ENCODE measurements at regions not wholly inside any gene's neighbourhood (a gene's known extent, or its start where the extent isn't known, plus 50 kb on each side); places are given as distances from the start of the nearest gene placed in this dataset.
"Not testable (repeated sequence)": the region's sequence is repeated elsewhere in the genome, so short reads cannot be mapped to it uniquely, and the experiment has no call there.

DNA sequence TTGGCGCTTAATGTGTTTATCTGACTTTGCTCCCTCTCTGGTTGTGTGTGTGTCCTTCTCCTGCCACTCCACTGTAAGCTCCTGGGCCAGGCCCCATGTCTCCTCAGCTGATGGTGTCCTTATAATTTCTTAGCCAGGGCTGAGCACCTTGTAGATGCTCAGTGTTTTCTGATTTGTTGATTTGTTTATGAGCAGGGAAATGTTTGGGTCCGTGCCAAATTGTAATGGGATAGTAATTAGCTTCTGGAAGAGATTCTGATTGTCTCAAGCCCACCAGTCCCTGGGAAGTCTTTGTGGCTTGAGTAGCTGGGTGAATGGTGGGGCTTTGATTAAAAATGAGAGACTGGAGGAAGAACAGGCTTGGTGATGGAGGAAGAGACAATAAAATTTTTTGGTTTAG is 270.5 kb downstream of the MYCN start:
- DNase-seq = no peak

DNA sequence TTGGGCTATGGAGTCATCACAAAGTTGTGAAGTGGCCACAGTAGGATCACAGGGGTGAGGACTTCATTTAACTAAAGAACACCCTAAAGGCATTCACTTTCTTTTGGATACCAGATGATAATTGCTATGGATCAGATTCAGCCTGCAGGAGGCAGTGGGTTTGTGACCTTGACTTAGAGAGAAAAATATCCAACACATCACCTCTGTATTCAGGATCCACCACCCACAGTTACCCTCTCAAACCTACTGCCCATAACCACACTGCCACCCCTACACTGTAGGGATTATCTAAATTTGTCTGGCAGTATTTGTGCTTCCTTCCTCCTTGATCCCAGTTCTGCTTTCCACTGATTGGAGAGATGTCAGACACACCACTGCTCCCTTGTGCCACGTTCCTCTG is 269.4 kb downstream of the MYCN start:
- no peak for DNase-seq

DNA sequence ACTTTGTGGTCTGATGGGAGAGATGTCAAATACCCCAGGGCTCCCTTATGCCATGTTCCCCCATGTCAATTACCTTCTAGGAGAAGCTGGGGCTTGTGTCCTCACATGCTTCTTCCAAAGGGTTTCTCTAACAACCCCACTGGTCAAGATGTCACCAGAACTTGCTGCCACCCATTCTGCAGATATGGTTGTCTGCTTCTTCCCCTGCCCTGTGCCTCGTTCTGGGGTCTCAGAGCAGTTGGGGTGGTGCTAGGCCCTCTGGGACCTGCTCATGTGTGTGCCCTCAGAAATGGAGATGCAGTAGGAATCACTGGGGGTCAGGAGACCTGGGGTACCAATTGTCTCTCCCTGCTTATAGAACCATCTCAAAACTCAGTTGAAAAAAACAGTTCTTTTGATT is 268.6 kb downstream of the MYCN start:
- DNase-seq = no peak

DNA sequence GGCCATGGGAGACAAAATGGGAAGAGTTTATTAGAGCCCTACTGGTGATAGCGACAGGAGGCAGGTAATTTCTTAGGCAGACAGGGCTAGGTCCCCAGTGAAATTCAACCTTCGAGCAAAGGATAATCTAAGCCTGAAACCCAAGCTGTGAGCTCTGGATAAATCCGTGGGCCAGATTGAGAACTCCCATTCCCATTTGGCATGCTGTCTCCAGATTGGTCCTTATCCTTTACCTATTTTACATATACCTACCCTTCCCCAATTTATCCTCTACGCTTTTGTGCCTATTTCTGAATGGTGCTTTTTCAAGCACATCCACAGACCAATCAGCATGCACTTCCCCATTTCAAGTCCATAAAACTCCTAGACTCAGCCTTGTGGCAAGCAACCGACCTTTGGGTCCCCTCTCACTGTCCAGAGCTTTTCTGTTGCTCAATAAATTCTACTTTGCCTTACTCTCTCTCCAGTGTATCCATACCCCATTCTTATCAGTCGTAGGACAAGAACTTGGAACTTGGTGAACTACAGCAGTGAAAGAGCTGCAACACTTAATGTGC is 268.0 kb downstream of the MYCN start:
- no peak for DNase-seq

DNA sequence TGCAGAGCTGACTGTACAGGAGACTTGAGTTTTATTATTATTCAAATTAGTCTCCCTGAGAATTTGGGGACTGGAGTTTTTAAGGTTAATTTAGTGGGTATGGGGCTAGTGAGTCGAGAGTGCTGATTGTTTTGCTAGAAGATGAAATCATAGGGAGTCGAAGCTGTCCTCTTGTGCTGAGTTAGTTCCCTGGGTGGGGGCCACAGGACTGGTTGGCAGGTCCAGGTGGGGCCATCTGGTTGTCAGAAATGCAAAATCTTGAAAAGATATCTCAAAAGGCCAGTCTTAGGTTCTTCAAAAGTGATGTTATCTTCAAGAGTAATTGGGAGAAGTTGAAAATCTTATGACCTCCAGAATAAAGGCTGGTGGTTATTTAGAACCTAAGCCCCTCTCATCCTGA is 267.3 kb downstream of the MYCN start:
- DNase-seq = no peak

DNA sequence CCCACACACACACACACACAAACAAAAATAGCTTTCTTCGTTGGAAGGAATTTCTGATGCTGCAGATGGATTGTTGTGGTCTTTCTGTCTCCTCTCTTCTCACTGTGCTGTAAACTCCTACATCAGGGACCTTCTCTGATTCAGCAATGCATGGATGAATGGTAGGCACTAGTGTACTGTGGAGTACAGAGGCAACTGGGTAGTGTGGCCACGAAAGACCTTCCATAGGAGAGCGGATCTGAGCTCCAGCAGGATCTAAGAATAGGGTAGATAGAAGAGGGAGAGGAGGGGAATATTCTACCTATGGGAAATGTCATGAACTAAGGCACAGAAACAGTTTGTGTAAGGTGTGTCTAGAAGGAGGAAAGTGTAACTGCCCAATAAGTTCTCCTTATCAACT is 266.8 kb downstream of the MYCN start:
- no peak for DNase-seq

DNA sequence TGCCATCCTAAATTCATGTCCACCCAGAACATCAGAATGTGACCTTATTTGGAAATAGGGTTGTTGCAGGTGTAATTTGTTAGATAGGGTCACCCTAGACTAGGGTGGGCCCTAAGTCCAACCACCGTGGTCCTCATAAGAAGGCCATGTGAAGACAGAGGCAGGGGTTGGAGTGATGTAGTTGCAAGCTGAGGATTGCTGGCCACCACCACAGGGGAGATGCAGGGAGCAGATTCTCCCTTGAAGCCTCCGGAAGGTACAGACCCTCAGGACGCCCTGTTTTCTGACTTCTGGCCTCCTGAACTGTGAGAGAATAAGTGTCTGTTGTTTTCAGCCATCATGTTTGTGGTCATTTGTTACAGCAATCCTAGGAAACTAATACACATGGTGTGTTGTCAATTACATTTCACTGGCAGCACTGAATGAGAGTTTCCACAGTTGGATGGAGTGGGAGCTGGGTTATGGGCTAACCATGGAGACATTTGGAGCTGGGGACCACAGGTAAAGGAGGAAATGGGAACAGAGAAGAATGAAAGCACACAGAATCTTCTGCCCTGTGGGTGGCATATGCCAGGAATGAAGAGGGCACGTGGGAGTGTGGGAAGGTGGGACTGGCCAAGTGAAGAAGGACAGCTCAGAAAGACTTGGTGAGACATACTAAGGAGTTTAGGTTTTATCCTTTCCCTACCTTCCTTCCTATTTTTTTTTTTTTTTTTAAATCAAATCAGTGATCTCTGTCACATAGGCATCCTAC is 266.0 kb downstream of the MYCN start:
- no peak for DNase-seq

DNA sequence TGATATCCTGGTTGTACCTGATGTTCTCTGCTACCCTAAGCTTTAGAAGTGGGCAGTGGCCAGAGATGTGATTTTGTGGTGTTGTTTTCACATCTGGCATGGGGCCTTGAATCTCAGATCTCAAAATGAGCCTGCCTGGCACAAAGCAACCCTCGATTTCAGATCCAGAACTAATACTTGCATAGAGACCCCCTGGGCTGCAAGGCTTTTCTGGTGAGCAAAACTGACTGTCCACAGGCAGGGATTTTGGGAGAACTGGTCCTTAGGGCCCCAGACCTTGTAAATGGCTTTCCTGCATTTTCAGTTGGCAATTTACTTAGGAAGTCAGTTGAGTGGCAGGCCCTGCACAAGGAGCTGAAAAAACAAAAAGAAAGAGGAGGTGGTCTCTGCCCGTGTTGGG is 265.3 kb downstream of the MYCN start:
- no peak for DNase-seq

DNA sequence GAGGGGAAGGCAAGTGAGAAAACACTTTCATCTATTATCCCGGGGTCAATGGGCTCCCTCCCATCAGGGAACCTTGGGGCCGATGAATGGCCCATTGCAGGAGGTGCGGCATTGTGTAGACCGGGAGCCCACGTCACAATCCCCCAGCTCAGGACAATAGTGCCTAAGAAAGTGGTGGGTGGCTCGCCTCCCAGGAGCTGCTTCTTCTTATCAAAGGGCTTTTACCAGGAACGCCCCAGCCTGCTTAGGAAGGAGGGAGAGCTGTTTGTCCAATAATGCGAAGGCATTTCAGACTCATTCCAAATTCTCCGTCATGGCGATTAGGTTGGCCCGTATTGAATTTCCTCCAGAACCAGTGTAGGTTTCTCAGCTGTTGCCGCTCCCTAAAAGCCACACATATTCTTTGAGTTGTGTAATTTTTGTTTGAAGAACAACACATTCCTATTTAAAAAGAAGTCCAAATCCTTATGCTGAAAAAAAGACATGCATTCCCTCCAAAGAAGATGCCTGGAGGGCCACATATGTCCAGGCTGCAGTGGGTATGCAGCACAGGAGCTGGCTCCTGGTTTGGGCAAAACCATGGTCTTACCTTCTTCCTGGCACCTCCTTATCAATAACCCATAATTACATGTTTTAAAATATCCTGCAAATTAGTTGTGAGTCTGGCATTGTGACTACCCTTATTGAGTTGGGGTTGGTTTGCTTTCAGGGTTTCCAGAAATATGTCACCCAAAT is 264.7 kb downstream of the MYCN start:
- DNase-seq = no peak

DNA sequence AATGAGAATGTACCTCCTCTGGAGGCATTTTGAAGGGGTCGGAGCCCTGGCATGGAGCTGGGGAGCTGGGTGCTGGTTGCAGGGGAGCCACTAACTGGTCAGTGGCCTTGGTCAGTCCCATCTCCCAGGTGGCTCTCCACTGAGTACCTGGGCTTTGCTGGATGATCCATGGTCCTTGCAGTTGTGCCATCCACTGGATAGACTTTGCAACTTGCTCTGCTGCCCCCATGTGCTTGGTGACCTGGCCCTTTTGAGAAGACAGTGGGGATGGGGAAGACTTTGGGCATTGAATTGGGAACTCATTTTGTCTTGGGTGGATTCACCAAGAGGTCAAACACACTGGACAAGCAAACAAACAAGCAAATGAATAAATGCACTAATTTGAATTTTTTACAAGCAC is 263.9 kb downstream of the MYCN start:
- DNase-seq = no peak

DNA sequence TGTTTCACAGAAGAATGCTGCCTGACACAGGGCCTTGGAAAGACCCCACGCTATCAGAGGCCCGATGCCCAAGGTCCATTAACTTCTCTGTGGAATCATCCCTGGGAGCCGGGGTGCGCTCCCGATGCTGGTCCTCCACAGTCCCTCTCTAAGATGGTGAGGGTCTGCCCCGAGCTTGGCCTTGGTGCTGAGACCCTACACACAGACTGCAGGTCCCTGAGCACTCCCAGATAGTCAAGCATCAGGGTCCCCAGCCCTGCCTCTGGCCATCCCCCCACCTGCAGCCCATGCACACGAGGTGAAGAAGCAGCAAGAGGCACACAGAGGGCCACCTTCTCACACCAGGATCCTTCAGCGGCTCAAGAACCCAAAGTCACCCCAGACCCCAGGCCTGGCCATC is 263.3 kb downstream of the MYCN start:
- no peak for DNase-seq

DNA sequence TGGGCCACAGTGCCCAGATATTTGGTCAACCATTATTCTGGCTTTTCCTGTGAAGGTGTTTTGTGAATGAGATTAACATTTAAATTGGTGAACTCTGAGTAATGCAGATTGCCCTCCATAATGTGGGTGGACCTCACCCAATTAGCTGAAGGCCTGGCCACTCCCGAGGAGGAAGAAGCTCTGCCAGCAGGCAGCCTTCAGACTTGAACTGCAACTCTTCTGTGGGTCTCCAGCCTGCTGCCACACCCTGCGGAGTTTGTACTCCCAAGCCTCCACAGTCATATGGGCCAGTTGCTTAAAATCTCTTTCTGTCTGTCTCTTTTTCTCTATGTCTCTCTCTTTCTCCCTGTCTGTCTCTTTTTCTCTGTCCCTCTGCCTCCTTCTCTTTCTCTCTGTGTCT is 262.7 kb downstream of the MYCN start:
- no peak for DNase-seq

DNA sequence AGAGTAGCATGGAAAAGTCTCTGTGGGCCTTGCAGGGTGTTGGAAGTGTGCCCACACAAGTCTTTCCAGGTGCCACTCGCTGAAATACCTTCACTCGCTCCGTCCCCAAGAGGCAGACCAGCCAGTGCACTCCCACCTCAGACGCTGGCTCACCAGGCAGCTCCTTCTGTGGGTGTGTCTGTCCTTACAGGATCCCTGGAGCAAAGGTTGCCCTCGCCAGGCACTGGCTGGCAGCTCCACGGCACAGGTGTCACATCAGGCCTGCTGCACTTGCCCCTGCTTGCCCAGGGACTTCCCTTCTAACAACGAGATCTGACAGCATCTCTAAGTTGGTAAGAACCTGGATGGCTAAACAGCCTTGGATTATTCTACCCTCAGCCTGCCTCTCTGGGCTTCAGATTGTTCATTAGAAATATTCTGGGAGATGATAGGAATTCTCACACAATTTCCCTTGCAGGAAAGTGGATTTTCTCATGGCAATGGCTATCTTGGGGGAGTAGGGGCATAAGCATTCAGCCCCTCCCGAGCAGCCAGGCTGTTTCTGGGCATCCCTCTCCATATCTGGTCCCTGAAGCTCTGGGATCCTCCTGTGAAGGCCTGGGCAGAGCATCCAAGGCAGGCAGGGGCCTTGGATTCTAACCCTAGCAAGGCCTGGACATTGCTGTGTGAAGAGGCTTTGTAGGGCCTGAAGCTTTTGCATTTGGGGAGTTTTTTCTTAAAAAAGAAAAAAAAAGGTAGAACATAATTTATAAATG is 262.1 kb downstream of the MYCN start:
- no peak for DNase-seq

DNA sequence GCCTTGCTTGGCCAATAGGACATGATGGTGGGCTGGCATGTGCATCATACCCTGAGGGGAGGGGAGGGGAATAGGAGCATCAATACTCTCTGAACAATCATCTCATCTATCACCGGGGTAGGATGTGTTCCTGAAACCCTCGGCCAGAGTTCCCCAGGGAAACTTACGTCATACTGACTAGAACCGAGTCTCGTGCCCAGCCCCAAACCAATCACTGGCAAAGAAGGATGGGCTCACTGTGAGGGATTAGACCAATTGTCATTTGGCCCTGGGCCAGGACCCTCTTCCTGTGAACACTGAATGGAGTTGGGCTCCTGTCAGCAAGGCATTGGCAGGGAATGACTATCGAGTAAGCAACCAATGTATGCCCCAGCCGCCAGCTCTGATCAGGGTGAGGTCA is 261.5 kb downstream of the MYCN start:
- no peak for DNase-seq

DNA sequence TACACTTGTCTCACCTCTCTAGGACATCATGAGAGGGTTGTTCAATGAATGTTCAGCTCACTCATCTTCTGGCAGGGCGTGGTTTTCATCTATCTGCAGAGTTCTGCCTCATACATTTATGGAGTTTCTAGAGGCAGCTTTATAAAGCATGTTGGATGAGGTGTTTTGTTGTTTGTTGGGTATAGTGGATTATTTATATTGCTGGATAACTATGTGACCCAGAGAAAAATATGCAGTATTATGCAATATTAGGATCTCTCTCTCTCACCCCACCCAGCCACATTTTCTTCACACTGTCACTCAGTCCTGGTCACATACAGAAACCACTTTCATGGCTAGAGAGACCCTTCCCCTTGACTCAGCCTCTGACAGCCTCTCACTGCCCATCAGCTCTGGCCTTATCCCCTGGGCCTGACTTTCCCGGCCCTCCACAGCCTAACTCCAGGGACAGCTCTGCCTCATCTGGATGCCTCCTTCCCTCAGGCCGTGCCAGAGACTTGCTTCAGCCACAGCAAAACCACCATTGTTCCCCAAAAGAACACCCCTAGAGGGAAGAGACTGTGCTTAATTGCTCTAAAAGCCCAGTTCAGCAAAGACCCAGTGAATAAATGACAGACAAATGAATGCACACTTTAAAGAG is 260.3 kb downstream of the MYCN start:
- no peak for DNase-seq

DNA sequence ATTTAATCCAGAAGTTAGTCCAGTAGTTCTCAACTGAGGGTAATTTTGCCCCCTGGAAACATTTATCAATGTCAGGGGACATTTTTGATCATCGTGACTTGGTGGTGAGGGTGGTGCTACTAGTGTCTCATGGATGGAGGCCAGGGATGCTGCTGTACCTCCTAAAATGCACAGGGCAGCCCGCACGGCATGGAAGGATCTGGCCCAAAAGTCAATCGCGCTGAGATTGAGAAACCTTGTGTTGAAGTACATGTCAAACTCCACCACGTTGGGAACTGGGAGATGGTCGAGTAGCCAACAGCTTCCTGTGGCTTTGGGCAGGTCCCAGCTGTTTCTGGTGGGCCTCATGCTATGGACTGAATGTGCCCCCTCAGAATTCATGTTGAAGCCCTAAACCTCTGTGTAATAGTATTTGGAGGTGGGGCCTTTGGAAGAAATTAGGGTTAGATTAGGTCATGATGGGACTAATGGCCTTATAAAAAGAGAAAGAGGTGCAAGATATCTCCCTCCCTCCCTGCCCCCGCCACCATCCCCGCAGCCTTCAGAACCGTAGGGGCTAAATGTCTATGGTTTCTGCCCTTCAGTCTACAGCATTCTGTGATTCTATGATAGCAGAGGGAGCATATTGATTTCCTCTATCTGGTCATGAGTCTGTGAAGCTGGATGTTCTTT is 259.7 kb downstream of the MYCN start:
- DNase-seq = no peak

DNA sequence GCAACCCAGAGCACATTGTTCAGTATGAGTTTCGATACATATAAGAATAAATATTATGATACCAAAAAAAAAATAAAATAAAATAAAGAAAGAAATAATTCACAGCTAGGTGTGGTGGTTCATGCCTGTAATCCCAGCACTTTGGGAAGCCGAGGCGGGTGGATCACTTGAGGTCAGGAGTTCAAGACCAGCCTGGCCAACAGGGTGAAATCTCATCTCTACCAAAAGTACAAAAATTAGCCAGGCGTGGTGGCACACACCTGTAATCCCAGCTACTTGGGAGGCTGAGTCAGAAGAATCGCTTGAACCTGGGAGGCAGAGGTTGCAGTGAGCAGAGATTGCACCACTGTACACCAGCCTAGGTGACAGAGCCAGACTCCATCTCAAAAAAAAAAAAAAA is 258.9 kb downstream of the MYCN start:
- not testable (repeated sequence) for DNase-seq

DNA sequence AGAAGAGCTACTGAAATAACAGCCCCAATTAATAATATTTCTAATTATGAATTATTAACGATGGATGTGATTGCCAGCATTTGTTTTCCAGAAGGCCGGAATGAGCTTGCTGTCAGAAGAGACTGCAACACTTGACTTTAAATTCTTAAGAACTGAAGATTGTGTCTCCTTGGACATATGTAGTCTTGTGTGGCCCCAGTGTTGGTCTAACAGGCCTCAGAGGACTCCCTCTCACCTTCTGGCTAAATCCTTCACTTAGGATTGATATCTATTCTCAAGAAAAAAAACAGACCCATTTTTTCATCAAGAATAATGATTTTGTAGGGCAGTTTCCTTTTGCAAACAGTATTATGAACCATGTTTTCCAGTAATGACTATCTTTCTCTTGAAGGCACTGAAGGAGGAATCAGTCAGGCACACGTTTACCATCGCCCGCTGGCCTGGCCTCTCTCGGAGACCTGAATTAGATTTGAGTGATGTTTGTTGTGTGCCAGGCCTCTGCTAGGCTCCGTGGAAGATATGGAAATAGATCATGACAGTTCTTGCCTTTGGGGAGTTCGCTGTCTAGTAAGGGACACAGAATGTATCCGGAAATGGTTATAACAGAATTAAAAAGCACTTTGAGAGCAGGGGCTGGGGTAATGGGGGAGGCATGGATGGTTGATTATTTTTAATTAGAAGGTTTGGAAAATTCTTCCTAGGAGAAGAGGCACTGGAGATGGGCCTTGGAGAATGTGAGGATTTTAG is 258.0 kb downstream of the MYCN start:
- DNase-seq = no peak

DNA sequence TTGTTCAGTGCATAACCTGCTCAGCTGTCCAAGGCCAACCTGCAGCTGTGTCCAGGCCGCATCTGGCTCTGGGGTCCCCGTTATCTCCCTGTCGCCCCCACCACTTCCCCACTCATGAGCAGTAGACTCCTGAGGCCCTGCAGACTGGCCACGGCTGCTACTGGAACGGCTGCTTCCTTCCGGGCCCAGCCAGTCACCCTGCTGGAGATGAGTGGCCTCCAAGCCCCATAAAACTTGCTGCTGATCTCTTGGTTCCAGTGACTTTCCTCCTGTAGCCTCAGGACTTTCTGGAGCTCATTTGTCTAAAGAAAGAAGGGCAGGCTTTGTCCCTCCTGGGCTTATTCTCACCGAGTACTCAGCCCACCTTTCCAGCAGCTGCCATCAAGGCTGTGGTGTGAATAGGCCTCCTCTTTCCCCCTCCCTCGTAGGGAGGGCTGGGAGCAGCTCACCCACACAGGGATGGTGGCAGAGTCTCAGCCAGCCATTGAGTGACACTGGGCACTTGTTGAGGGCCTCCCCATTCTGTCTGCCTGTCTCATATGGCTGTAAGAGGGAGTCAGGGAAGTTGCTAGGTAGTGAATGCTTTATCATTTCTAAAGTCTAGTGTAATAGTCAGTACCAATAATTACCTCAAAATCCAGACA is 257.3 kb downstream of the MYCN start:
- DNase-seq = no peak

DNA sequence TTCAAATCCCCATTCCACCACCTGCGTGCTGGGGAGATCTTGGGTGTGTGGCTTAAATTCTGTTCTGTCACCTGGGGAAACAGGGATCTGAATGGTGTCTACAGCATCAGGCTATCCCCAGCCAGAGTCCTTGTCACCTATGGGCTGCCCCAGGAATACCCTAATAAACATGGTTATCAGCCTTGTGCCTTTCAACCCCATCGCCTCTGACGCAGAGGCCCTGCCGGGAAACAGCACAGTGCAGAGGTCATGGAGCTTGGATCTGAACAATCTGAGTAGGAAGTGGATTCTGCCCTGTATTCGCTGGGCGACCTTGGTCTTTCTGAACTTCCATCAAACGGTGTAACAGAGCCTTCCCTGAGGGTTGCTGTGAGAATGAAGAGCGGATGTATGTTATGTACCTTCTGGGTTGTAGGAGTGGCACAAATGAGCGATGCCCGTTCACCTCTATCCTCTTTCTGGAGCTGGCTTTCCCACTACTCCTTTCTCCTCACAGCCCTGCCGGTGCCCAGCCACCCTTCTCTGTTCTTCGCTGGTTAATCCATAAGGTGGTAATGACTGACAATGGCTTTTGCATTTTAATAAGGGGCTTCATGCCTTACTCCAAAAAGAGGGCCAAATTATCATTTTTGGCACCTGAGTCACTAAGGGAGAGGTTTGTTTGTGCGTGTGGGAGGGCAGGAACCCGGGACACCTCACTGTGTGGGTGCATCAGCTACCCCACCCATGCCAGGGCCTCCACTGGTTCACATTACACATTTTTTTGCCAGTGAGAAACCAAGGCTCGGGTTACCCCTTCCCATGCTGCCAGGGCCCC is 256.5 kb downstream of the MYCN start:
- no peak for DNase-seq

Data from CD4-positive, alpha-beta T cell treated with Interleukin-17A for 4 hours (primary cell).